Right lobe of liver (tissue), 4 donors: ENCODE measurements at regions not wholly inside any gene's neighbourhood (a gene's known extent, or its start where the extent isn't known, plus 50 kb on each side); places are given as distances from the start of the nearest gene placed in this dataset.

Source experiments
- CTCF ChIP-seq, 4 donors: fragments of 200-600 bp in 3 of 4; fragments of 450-650 bp in 1 of 4; IDR thresholded peaks; one replicate each; pipeline versions ENCODE4 v1.5.1 to v1.8.0; 2016 to 2022; ENCODE audit warnings: antibody characterized with exemption in 4 of 4, mild to moderate bottlenecking in 2 of 4
- POLR2A ChIP-seq: fragments of 450-650 bp; IDR thresholded peaks from one replicate; pipeline ENCODE4 v1.6.1; 2017; ENCODE audit warnings: antibody characterized with exemption, mild to moderate bottlenecking
- donor health status: DM: no; HTN: no; CAD: no.
- donor health status: DM: no; HTN: no; CAD: no.
- donor health status: DM: no; HTN: yes; CAD: no.

GRCh38 chr4:36794716-36795115, 449.8 kb upstream of the NWD2 start:
- TF ChIP-seq CTCF (IDR thresholded peaks at IDR 0.05) (no peak), POLR2A (no peak)
